HG03045 (cell line): ENCODE measurements at regions not wholly inside any gene's neighbourhood (a gene's known extent, or its start where the extent isn't known, plus 50 kb on each side); places are given as distances from the start of the nearest gene placed in this dataset.

ENCODE experiments used
- ATAC-seq: cut with Tn5 transposase; IDR thresholded peaks from one replicate; pipeline ENCODE4 v1.9.1; 2021; ENCODE audit warnings: mild to moderate bottlenecking, moderate library complexity; ENCODE audit not compliant: unreplicated experiment

- ATAC-seq, result no peak
Observed at GRCh38 chr5:56692359-56693219, 122.8 kb upstream of the MAP3K1 start.

GRCh38 chr5:56688402-56688801 lies 126.9 kb upstream of the MAP3K1 start:
- no peak for ATAC-seq

GRCh38 chr5:56686337-56687195 lies 128.8 kb upstream of the MAP3K1 start:
- peak; percentile 61 for ATAC-seq

- peak; percentile 10 for ATAC-seq
Observed at GRCh38 chr5:56685503-56686217, 129.7 kb upstream of the MAP3K1 start.

- no peak for ATAC-seq
Observed at GRCh38 chr5:56684159-56684558, 131.2 kb upstream of the MAP3K1 start.

GRCh38 chr5:56683733-56684132 lies 131.6 kb upstream of the MAP3K1 start:
- no peak for ATAC-seq

- ATAC-seq, result no peak
Observed at GRCh38 chr5:56683281-56683680, 132.1 kb upstream of the MAP3K1 start.

GRCh38 chr5:56681346-56681745 lies 134.0 kb upstream of the MAP3K1 start:
- no peak for ATAC-seq

GRCh38 chr5:56680731-56681130 lies 134.6 kb upstream of the MAP3K1 start:
- no peak for ATAC-seq

GRCh38 chr5:56677690-56678305 lies 137.6 kb upstream of the MAP3K1 start:
- no peak for ATAC-seq

GRCh38 chr5:56676091-56676768 lies 139.1 kb upstream of the MAP3K1 start:
- ATAC-seq, result no peak

- ATAC-seq, result no peak
Observed at GRCh38 chr5:56674441-56674840, 140.9 kb upstream of the MAP3K1 start.

- ATAC-seq, result no peak
Observed at GRCh38 chr5:56673171-56673570, 142.2 kb upstream of the MAP3K1 start.

- no peak for ATAC-seq
Observed at GRCh38 chr5:56671571-56671970, 143.8 kb upstream of the MAP3K1 start.

- ATAC-seq, result no peak
Observed at GRCh38 chr5:56670916-56671315, 144.4 kb upstream of the MAP3K1 start.

- ATAC-seq, result peak; percentile 99
Observed at GRCh38 chr5:56669534-56670483, 145.5 kb upstream of the MAP3K1 start.

GRCh38 chr5:56668996-56669395 lies 146.4 kb upstream of the MAP3K1 start:
- no peak for ATAC-seq

GRCh38 chr5:56667692-56668091 lies 147.7 kb upstream of the MAP3K1 start:
- no peak for ATAC-seq

- no peak for ATAC-seq
Observed at GRCh38 chr5:56666901-56667300, 148.4 kb upstream of the MAP3K1 start.
